ENCODE measurements at regions not wholly inside any gene's neighbourhood (a gene's known extent, or its start where the extent isn't known, plus 50 kb on each side); places are given as distances from the start of the nearest gene placed in this dataset.

DNA sequence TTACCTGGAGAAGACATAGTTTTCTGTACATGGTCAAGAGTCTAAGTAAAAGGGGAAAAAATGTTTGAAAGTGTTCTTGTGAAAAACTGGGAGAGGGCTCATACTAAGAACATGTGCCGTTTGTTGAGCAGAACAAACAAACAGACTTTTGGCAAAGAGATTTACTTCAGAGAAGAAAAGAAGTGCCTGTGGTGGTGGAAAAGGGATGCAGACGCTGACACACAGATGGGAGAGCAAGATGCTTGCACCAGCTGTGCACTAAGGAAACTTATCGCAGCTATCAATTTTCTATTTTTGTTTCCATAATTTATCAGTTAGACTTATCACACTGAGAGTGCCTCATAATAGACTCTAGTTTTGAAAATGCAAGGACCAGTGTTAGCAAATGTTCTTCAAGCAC lies 259.6 kb upstream of the PDZRN3 start:
- TF ChIP-seq, protein P1, sequence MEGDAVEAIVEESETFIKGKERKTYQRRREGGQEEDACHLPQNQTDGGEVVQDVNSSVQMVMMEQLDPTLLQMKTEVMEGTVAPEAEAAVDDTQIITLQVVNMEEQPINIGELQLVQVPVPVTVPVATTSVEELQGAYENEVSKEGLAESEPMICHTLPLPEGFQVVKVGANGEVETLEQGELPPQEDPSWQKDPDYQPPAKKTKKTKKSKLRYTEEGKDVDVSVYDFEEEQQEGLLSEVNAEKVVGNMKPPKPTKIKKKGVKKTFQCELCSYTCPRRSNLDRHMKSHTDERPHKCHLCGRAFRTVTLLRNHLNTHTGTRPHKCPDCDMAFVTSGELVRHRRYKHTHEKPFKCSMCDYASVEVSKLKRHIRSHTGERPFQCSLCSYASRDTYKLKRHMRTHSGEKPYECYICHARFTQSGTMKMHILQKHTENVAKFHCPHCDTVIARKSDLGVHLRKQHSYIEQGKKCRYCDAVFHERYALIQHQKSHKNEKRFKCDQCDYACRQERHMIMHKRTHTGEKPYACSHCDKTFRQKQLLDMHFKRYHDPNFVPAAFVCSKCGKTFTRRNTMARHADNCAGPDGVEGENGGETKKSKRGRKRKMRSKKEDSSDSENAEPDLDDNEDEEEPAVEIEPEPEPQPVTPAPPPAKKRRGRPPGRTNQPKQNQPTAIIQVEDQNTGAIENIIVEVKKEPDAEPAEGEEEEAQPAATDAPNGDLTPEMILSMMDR (IDR thresholded peaks at IDR 0.05): no peak
- no peak for TF ChIP-seq POLR2A (IDR thresholded peaks at IDR 0.05)

Data from Peyer's patch (tissue), 4 donors.